ENCODE measurements at regions not wholly inside any gene's neighbourhood (a gene's known extent, or its start where the extent isn't known, plus 50 kb on each side); places are given as distances from the start of the nearest gene placed in this dataset.
"Not testable (repeated sequence)": the region's sequence is repeated elsewhere in the genome, so short reads cannot be mapped to it uniquely, and the experiment has no call there.

- TF ChIP-seq SUZ12 (IDR thresholded peaks at IDR 0.05; ENCODE audit: extremely low read depth, insufficient read depth, insufficient read length); ZNF274 (IDR thresholded peaks at IDR 0.05; ENCODE audit: low read depth, low read length); YY1 (IDR thresholded peaks at IDR 0.05; ENCODE audit: insufficient read depth, insufficient read length): not testable (repeated sequence)
These were observed 442.6 kb downstream of the TMEM121 start for GRCh38 chr14:105969026-105969425.

All from NT2/D1 (cell line).